Stimulated activated naive CD4-positive, alpha-beta T cell treated with Interleukin-2 at 50 U/mL for 16 hours (primary cell): ENCODE measurements at regions not wholly inside any gene's neighbourhood (a gene's known extent, or its start where the extent isn't known, plus 50 kb on each side); places are given as distances from the start of the nearest gene placed in this dataset.

Experiments used
- DNase-seq: peaks from one replicate; lab custom pipeline; 2025; lab: John Stamatoyannopoulos, UW

GRCh38 chr1:227372726-227373130 lies 54.4 kb upstream of the CDC42BPA start:
- no peak for DNase-seq

- no peak for DNase-seq
Measured at GRCh38 chr1:227370533-227371254, 52.4 kb upstream of the CDC42BPA start.

GRCh38 chr1:227369102-227369760 lies 50.9 kb upstream of the CDC42BPA start:
- no peak for DNase-seq
